ENCODE measurements at regions not wholly inside any gene's neighbourhood (a gene's known extent, or its start where the extent isn't known, plus 50 kb on each side); places are given as distances from the start of the nearest gene placed in this dataset.
"Not testable (repeated sequence)": the region's sequence is repeated elsewhere in the genome, so short reads cannot be mapped to it uniquely, and the experiment has no call there.

- no peak for DNase-seq
Observed at GRCh38 chr22:47329727-47330650, 567.5 kb downstream of the TBC1D22A start.

GRCh38 chr22:47328550-47329243 is 566.2 kb downstream of the TBC1D22A start:
- DNase-seq, result no peak

GRCh38 chr22:47327241-47327640 is 564.8 kb downstream of the TBC1D22A start:
- no peak for DNase-seq

GRCh38 chr22:47325249-47325648 is 562.8 kb downstream of the TBC1D22A start:
- no peak for DNase-seq

GRCh38 chr22:47324435-47324990 is 562.1 kb downstream of the TBC1D22A start:
- DNase-seq, result no peak

- no peak for DNase-seq
Observed at GRCh38 chr22:47323518-47323917, 561.1 kb downstream of the TBC1D22A start.

GRCh38 chr22:47322854-47323253 is 560.4 kb downstream of the TBC1D22A start:
- DNase-seq, result no peak

GRCh38 chr22:47320560-47320959 is 558.1 kb downstream of the TBC1D22A start:
- DNase-seq, result no peak

GRCh38 chr22:47318041-47318737 is 555.7 kb downstream of the TBC1D22A start:
- DNase-seq, result no peak

GRCh38 chr22:47315862-47316419 is 553.5 kb downstream of the TBC1D22A start:
- no peak for DNase-seq

- DNase-seq, result no peak
Observed at GRCh38 chr22:47310601-47311000, 548.2 kb downstream of the TBC1D22A start.

- DNase-seq, result no peak
Observed at GRCh38 chr22:47309946-47310345, 547.5 kb downstream of the TBC1D22A start.

GRCh38 chr22:47309476-47309875 is 547.0 kb downstream of the TBC1D22A start:
- no peak for DNase-seq

GRCh38 chr22:47308886-47309285 is 546.4 kb downstream of the TBC1D22A start:
- no peak for DNase-seq

GRCh38 chr22:47307822-47308221 is 545.4 kb downstream of the TBC1D22A start:
- DNase-seq, result no peak

GRCh38 chr22:47307326-47307725 is 544.9 kb downstream of the TBC1D22A start:
- DNase-seq, result no peak

GRCh38 chr22:47304854-47305253 is 542.4 kb downstream of the TBC1D22A start:
- DNase-seq, result no peak

GRCh38 chr22:47304191-47304831 is 541.9 kb downstream of the TBC1D22A start:
- no peak for DNase-seq

- no peak for DNase-seq
Observed at GRCh38 chr22:47303161-47303890, 540.9 kb downstream of the TBC1D22A start.

- not testable (repeated sequence) for DNase-seq
Observed at GRCh38 chr22:47302587-47302986, 540.1 kb downstream of the TBC1D22A start.

GRCh38 chr22:47301820-47302475 is 539.5 kb downstream of the TBC1D22A start:
- no peak for DNase-seq
